K562 (cell line): ENCODE measurements at regions not wholly inside any gene's neighbourhood (a gene's known extent, or its start where the extent isn't known, plus 50 kb on each side); places are given as distances from the start of the nearest gene placed in this dataset.

ENCODE experiments used
- ATAC-seq: fragments of 200-7000 bp; cut with Tn5 transposase; 3 replicates; pipeline ENCODE4 v1.9.1; 2020; ENCODE audit warnings: moderate library complexity
- BruUV-seq: library from RNA; stranded (reverse); fragments of 400-500 nt; replicated peaks from 2 replicates; lab custom pipeline; 2021; lab: Mats Ljungman, UMichigan
- CTCF ChIA-PET: fragments of 300-600 bp; formaldehyde crosslinking; extraction: SDS; loops from one replicate; lab custom pipeline; 2021; ENCODE audit warnings: low intra/inter-chr PET ratio; lab: Yijun Ruan, JAX
- POLR2A ChIA-PET: fragments of 300-600, 350-650 bp; sonication (Branson Sonifier 250); formaldehyde crosslinking; extraction: SDS; loops from one replicate; lab custom pipeline; 2021; ENCODE audit warnings: antibody characterized with exemption, inconsistent platforms; lab: Yijun Ruan, JAX
- DNase-seq, 4 experiments: peaks; one replicate each; pipeline versions ENCODE4 v3.0.0 to v3.0.0-alpha.2; 2011 to 2018; ENCODE audit warnings: low spot score in 3 of 4, mixed read lengths in 3 of 4; ENCODE audit errors: extremely low read depth in 1 of 4
- FAIRE-seq: peaks from 2 replicates; lab custom pipeline; 2011; peaks lifted over from hg19 to GRCh38; lab: Jason Lieb, UNC
- H2AFZ ChIP-seq: 2 replicates; pipeline ENCODE4 v1.6.0; 2011; ENCODE audit warnings: low read depth, low read length, control low read depth, inconsistent platforms
- H3K27ac ChIP-seq: fragments of 200-600 bp; 3 replicates; pipeline ENCODE4 v1.8.0; 2011; ENCODE audit warnings: low read depth, mild to moderate bottlenecking, control low read depth, inconsistent platforms, low read length, moderate library complexity, mixed read lengths; ENCODE audit errors: extremely low read depth
- H3K27me3 ChIP-seq, 2 experiments: fragments of 300-600 bp in 1 of 2; 2 replicates in 1 of 2; 3 replicates in 1 of 2; pipeline versions ENCODE4 v1.6.0 to v1.8.0; 2011; ENCODE audit warnings: inconsistent platforms in 2 of 2, low read length in 2 of 2, mild to moderate bottlenecking in 1 of 2, mixed read lengths in 1 of 2, moderate library complexity in 1 of 2; ENCODE audit not compliant: control insufficient read depth in 2 of 2, insufficient read depth in 2 of 2
- H3K36me3 ChIP-seq: fragments of 300-600 bp; 3 replicates; pipeline ENCODE4 v1.8.0; 2011; ENCODE audit warnings: mild to moderate bottlenecking, low read length, inconsistent platforms; ENCODE audit not compliant: control insufficient read depth, insufficient read depth
- H3K4me1 ChIP-seq, 2 experiments: fragments of 200-600 bp in 1 of 2; replicated peaks in 1 of 2; 2 replicates in 1 of 2; 3 replicates in 1 of 2; pipeline versions ENCODE4 v1.5.1 to v1.8.0; 2011; ENCODE audit warnings: inconsistent platforms in 2 of 2, low read length in 2 of 2, mild to moderate bottlenecking in 1 of 2, mixed read lengths in 1 of 2, moderate library complexity in 1 of 2; ENCODE audit not compliant: control insufficient read depth in 2 of 2, insufficient read depth in 2 of 2
- H3K4me2 ChIP-seq: 2 replicates; pipeline ENCODE4 v1.6.1; 2011; ENCODE audit warnings: low read length, control low read depth, inconsistent platforms, mixed read lengths; ENCODE audit not compliant: insufficient read depth
- H3K4me3 ChIP-seq: fragments of 200-600 bp; sonication (generic), shearing (Covaris generic); 2 replicates; pipeline ENCODE4 v1.5.1; 2016; ENCODE audit warnings: control low read depth, inconsistent platforms
- H3K79me2 ChIP-seq: fragments of 200-600 bp; 3 replicates; pipeline ENCODE4 v1.8.0; 2011; ENCODE audit warnings: low read length, inconsistent platforms; ENCODE audit not compliant: control insufficient read depth, insufficient read depth
- H3K9ac ChIP-seq, 2 experiments: 2 replicates each; pipeline versions ENCODE4 v1.6.0 to v1.6.1; 2011; ENCODE audit warnings: low read depth in 2 of 2, low read length in 2 of 2, control low read depth in 1 of 2, inconsistent platforms in 1 of 2, mild to moderate bottlenecking in 1 of 2, mixed read lengths in 1 of 2; ENCODE audit not compliant: insufficient read depth in 1 of 2
- H3K9me1 ChIP-seq: one replicate; pipeline ENCODE4 v1.6.0; 2011; ENCODE audit warnings: inconsistent platforms, mild to moderate bottlenecking, low read length, moderate library complexity; ENCODE audit not compliant: control insufficient read depth, insufficient read depth
- H3K9me3 ChIP-seq: replicated peaks from 2 replicates; pipeline ENCODE4 v1.5.1; 2011; ENCODE audit warnings: low read depth, low read length, inconsistent platforms; ENCODE audit not compliant: control insufficient read depth, insufficient read depth
- H4K20me1 ChIP-seq: replicated peaks from 2 replicates; pipeline ENCODE4 v1.6.1; 2011; ENCODE audit warnings: low read length, inconsistent platforms, mixed read lengths; ENCODE audit not compliant: control insufficient read depth, insufficient read depth
- ARID1B ChIP-seq: fragments of 450-650 bp; IDR thresholded peaks from 2 replicates; pipeline ENCODE4 v1.6.1; 2016; ENCODE audit warnings: antibody characterized with exemption, mild to moderate bottlenecking, inconsistent platforms
- BCLAF1 ChIP-seq, 2 experiments: fragments of 450-650 bp in 1 of 2; IDR thresholded peaks; 2 replicates each; pipeline ENCODE4 v1.6.1; 2011 to 2017; ENCODE audit warnings: low read depth in 2 of 2, antibody characterized with exemption in 1 of 2, borderline replicate concordance in 1 of 2, low read length in 1 of 2, mild to moderate bottlenecking in 1 of 2, mixed read lengths in 1 of 2; ENCODE audit not compliant: control insufficient read depth in 1 of 2
- E2F6 ChIP-seq, 2 experiments: IDR thresholded peaks; 2 replicates each; pipeline ENCODE4 v1.6.1; 2011; ENCODE audit warnings: borderline replicate concordance in 1 of 2, control low read depth in 1 of 2, low read depth in 1 of 2, low read length in 1 of 2, mild to moderate bottlenecking in 1 of 2, mixed read lengths in 1 of 2, moderate library complexity in 1 of 2; ENCODE audit not compliant: insufficient read depth in 1 of 2, insufficient read length in 1 of 2, poor library complexity in 1 of 2, severe bottlenecking in 1 of 2; ENCODE audit errors: extremely low read depth in 1 of 2
- GATAD2B ChIP-seq: fragments of 450-650 bp; IDR thresholded peaks from 2 replicates; pipeline ENCODE4 v1.6.1; 2017; ENCODE audit warnings: mild to moderate bottlenecking, borderline replicate concordance
- HMG20B ChIP-seq: fragments of 250-450 bp; sonication (Bioruptor Pico); IDR thresholded peaks from 2 replicates; pipeline ENCODE4 v1.5.0; 2021; ENCODE audit warnings: mild to moderate bottlenecking
- PRDM10 ChIP-seq: fragments of 450-650 bp; IDR thresholded peaks from 2 replicates; pipeline ENCODE4 v1.6.1; 2018; ENCODE audit not compliant: partially characterized antibody
- ZNF134 ChIP-seq: fragments of 250-450 bp; sonication (Bioruptor Pico); conservative IDR thresholded peaks from 2 replicates; pipeline ENCODE4 v1.4.0; 2020
- ZNF766 ChIP-seq: fragments of 200-800 bp; sonication (Bioruptor generic); conservative IDR thresholded peaks from 2 replicates; pipeline ENCODE4 v1.6.1; 2016; ENCODE audit warnings: missing genetic modification characterization, missing compliant biosample characterization
- WGBS: fragments of 100-300 bp; shearing (Covaris generic); methylation state at CpG from one replicate; pipeline ENCODE4 v1.1.6; 2016; ENCODE audit warnings: low coverage, mixed read lengths; ENCODE audit not compliant: insufficient coverage; ENCODE audit errors: missing lambda C conversion rate; 5-methylcytosine and 5-hydroxymethylcytosine counted together
- in situ Hi-C: fragments of 300-500 bp; cut with MboI; formaldehyde crosslinking; loops from 4 replicates; pipeline ENCODE4 v1.15.0; 2018; ENCODE audit warnings: inconsistent platforms, mixed read lengths
- intact Hi-C: fragments of 100-400 bp; cut with micrococcal nuclease; formaldehyde crosslinking; loops from 2 replicates; pipeline ENCODE4 v1.14.2; 2022

DNA sequence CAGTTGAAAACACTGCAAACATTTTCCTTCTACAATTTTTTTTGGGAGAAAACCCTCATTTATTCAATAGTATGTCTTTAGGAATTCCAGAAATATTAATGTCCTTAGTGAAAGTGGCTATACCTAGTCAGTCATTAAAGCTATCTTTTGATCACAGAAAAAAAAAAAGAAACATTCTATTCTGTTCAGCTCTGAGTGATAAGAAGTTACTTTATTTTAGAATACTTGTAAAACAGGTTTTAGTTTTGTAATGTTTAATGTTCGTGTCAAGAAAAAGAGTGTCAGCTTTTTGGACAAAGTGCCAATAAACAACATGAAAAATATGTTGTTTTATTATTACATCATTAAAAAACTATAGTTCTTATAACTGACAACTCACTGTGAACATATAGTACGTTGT lies 240.4 kb downstream of the OGFRL1 start:
- intact Hi-C loops = no loop called here
- in situ Hi-C loops = loop anchor here (25.0 kb wide), 1 partner anchor 558 kb away; no protein-coding TSS in a partner anchor
- Histone ChIP-seq H3K4me2 (no peak overlapping the region), H3K27me3 (no peaks in the 10 kb centered on the region; a peak in 1 of 5 replicates), H4K20me1 (no peaks in the 10 kb centered on the region), H2AFZ (no peak overlapping the region), H3K9me1 (no peaks in the 10 kb centered on the region), H3K27ac (no peak overlapping the region), H3K9ac (no peak overlapping the region), H3K4me1 (no peaks in the 10 kb centered on the region), H3K79me2 (no peaks in the 10 kb centered on the region), H3K9me3 (no peaks in the 10 kb centered on the region), H3K36me3 (no peaks in the 10 kb centered on the region), H3K4me3 (no peak overlapping the region)
- DNase-seq (no peak), FAIRE-seq (no peak), ATAC-seq (no peak)
- TF ChIP-seq HMG20B (no peak), PRDM10 (no peak), BCLAF1 (IDR thresholded peaks at IDR 0.05; ENCODE audit: borderline replicate concordance in 1 of 2, control insufficient read depth in 1 of 2, low read depth in 2 of 2, low read length in 1 of 2) (no peak), ARID1B (no peak), ZNF766 (CRISPR knock-in tag) (no peak), ZNF134 (CRISPR knock-in tag) (no peak), GATAD2B (no peak), E2F6 (IDR thresholded peaks at IDR 0.05; ENCODE audit: borderline replicate concordance in 1 of 2, extremely low read depth in 1 of 2, insufficient read depth in 1 of 2, insufficient read length in 1 of 2, low read depth in 1 of 2, low read length in 1 of 2, poor library complexity in 1 of 2, severe bottlenecking in 1 of 2) (no peak)
- no TSS peak for BruUV-seq
- POLR2A ChIA-PET = no interaction called here
- CTCF ChIA-PET = no interaction called here
- 0% methylated on average over 2 of the region's 2 CpGs for WGBS
